ENCODE measurements at regions not wholly inside any gene's neighbourhood (a gene's known extent, or its start where the extent isn't known, plus 50 kb on each side); places are given as distances from the start of the nearest gene placed in this dataset.

- H3K9ac ChIP-seq (ENCODE audit: low read length), result no peak overlapping the region
- no peak overlapping the region for H3K4me2 ChIP-seq (ENCODE audit: low read length)
- BruUV-seq (replicated peaks), result no TSS peak
- ATAC-seq (no peak), DNase-seq (ENCODE audit: low read depth, low spot score) (no peak)
- intact Hi-C loops (cut with micrococcal nuclease), result no loop called here
- H3K36me3 ChIP-seq (ENCODE audit: control insufficient read depth in 1 of 2, insufficient read depth in 2 of 2, low read length in 2 of 2), result no peaks in the 10 kb centered on the region
- no peaks in the 10 kb centered on the region for H3K9me2 ChIP-seq (ENCODE audit: insufficient read depth)
- no peaks in the 10 kb centered on the region for H4K20me1 ChIP-seq (ENCODE audit: insufficient read depth)
- H3K9me3 ChIP-seq (ENCODE audit: control insufficient read depth in 1 of 2, insufficient read depth in 1 of 2, low read depth in 1 of 2, low read length in 2 of 2), result no peaks in the 10 kb centered on the region
- no peak overlapping the region for H3K4me3 ChIP-seq (replicated peaks in 1 of 2; ENCODE audit: low read depth in 1 of 2, low read length in 2 of 2)
- H3K27me3 ChIP-seq (ENCODE audit: insufficient read depth, low read length), result no peaks in the 10 kb centered on the region
- ChIA-PET RAD21 (ENCODE audit: low non-redundant PET in 1 of 2, low total read pairs in 2 of 2, uncharacterized antibody in 2 of 2, unreplicated experiment in 2 of 2) (no interaction called here), CTCF (no interaction called here), POLR2A (no interaction called here)
- H3K79me2 ChIP-seq (ENCODE audit: insufficient read depth, low read length), result no peaks in the 10 kb centered on the region
- no peaks in the 10 kb centered on the region for H3K4me1 ChIP-seq (ENCODE audit: control insufficient read depth in 1 of 2, insufficient read depth in 2 of 2, low read length in 2 of 2)
- H2AFZ ChIP-seq (ENCODE audit: low read depth, low read length, poor library complexity, severe bottlenecking), result no peak overlapping the region
- H3K27ac ChIP-seq (ENCODE audit: low read depth, low read length), result no peak overlapping the region
- no peak for TF ChIP-seq REST (IDR thresholded peaks at IDR 0.05; ENCODE audit: low read depth)
- no peak for TF ChIP-seq EZH2 (IDR thresholded peaks at IDR 0.05)
Observed at GRCh38 chr4:12884846-12885796, 599.0 kb downstream of the RAB28 start.

- Histone ChIP-seq H3K79me2 (ENCODE audit: insufficient read depth, low read length) (no peaks in the 10 kb centered on the region), H4K20me1 (ENCODE audit: insufficient read depth) (no peaks in the 10 kb centered on the region), H3K36me3 (ENCODE audit: control insufficient read depth in 1 of 2, insufficient read depth in 2 of 2, low read length in 2 of 2) (no peaks in the 10 kb centered on the region), H3K4me1 (ENCODE audit: control insufficient read depth in 1 of 2, insufficient read depth in 2 of 2, low read length in 2 of 2) (no peaks in the 10 kb centered on the region), H3K4me3 (replicated peaks in 1 of 2; ENCODE audit: low read depth in 1 of 2, low read length in 2 of 2) (no peak overlapping the region), H3K4me2 (ENCODE audit: low read length) (no peak overlapping the region), H3K27me3 (ENCODE audit: insufficient read depth, low read length) (no peaks in the 10 kb centered on the region), H3K9me3 (ENCODE audit: control insufficient read depth in 1 of 2, insufficient read depth in 1 of 2, low read depth in 1 of 2, low read length in 2 of 2) (no peaks in the 10 kb centered on the region), H3K9ac (ENCODE audit: low read length) (no peak overlapping the region), H2AFZ (ENCODE audit: low read depth, low read length, poor library complexity, severe bottlenecking) (no peak overlapping the region), H3K27ac (ENCODE audit: low read depth, low read length) (no peak overlapping the region), H3K9me2 (ENCODE audit: insufficient read depth) (no peaks in the 10 kb centered on the region)
- DNase-seq (ENCODE audit: low read depth, low spot score), result no peak
- no peak for ATAC-seq
- intact Hi-C loops (cut with micrococcal nuclease), result no loop called here
- BruUV-seq (replicated peaks), result no TSS peak
- RAD21 ChIA-PET (ENCODE audit: low non-redundant PET in 1 of 2, low total read pairs in 2 of 2, uncharacterized antibody in 2 of 2, unreplicated experiment in 2 of 2), result no interaction called here
- CTCF ChIA-PET, result no interaction called here
- POLR2A ChIA-PET, result no interaction called here
- no peak for TF ChIP-seq ATF3 (IDR thresholded peaks at IDR 0.05)
- TF ChIP-seq CEBPB (IDR thresholded peaks at IDR 0.05; ENCODE audit: low read depth), result no peak
- TF ChIP-seq CTCF (IDR thresholded peaks at IDR 0.05 in 2 of 3, conservative IDR thresholded peaks at IDR 0.05 in 1 of 3; ENCODE audit: borderline replicate concordance in 1 of 3, insufficient read depth in 1 of 3, low read depth in 2 of 3, low read length in 2 of 3), result no peak
- no peak for TF ChIP-seq ZNF274 (IDR thresholded peaks at IDR 0.05; ENCODE audit: low read depth, low read length)
- no peak for TF ChIP-seq MAX (IDR thresholded peaks at IDR 0.05)
- no peak for TF ChIP-seq YY1 (IDR thresholded peaks at IDR 0.05; ENCODE audit: extremely low read depth, insufficient replicate concordance, low read depth, low read length)
Observed at GRCh38 chr4:12881945-12882584, 602.1 kb downstream of the RAB28 start.
